Trophoblast cell (in vitro differentiated cells and primary cell): ENCODE measurements at regions not wholly inside any gene's neighbourhood (a gene's known extent, or its start where the extent isn't known, plus 50 kb on each side); places are given as distances from the start of the nearest gene placed in this dataset.

ENCODE experiments used
- DNase-seq, 2 donors: peaks; one replicate each; pipeline ENCODE4 v3.0.0-alpha.2; 2016
- H2AFZ ChIP-seq: 2 replicates; pipeline ENCODE4 v1.6.1; 2013; ENCODE audit warnings: low read length, moderate library complexity, mild to moderate bottlenecking; ENCODE audit not compliant: insufficient read depth, poor library complexity
- H2AK5ac ChIP-seq: 2 replicates; pipeline ENCODE4 v1.6.1; 2013; ENCODE audit warnings: mild to moderate bottlenecking, low read length
- H2BK120ac ChIP-seq: 2 replicates; pipeline ENCODE4 v1.6.1; 2013; ENCODE audit warnings: low read length, mild to moderate bottlenecking, moderate library complexity; ENCODE audit not compliant: insufficient read depth, poor library complexity
- H2BK12ac ChIP-seq: 2 replicates; pipeline ENCODE4 v1.6.1; 2013; ENCODE audit warnings: mild to moderate bottlenecking, low read length, moderate library complexity
- H2BK5ac ChIP-seq: 2 replicates; pipeline ENCODE4 v1.6.1; 2013; ENCODE audit warnings: low read length, low read depth, moderate library complexity, mild to moderate bottlenecking; ENCODE audit not compliant: poor library complexity
- H3K14ac ChIP-seq: 2 replicates; pipeline ENCODE4 v1.6.1; 2013; ENCODE audit warnings: mild to moderate bottlenecking, low read length
- H3K18ac ChIP-seq: 2 replicates; pipeline ENCODE4 v1.6.1; 2013; ENCODE audit warnings: mild to moderate bottlenecking, low read length
- H3K23ac ChIP-seq: 2 replicates; pipeline ENCODE4 v1.6.1; 2013; ENCODE audit warnings: low read length
- H3K27ac ChIP-seq: 2 replicates; pipeline ENCODE4 v1.5.1; 2013; ENCODE audit warnings: low read depth, mild to moderate bottlenecking, inconsistent platforms, low read length, moderate library complexity
- H3K27me3 ChIP-seq: 2 replicates; pipeline ENCODE4 v1.6.1; 2013; ENCODE audit warnings: inconsistent platforms, mild to moderate bottlenecking, low read length, moderate library complexity; ENCODE audit not compliant: insufficient read depth
- H3K36me3 ChIP-seq, 2 experiments: 1 replicate in 1 of 2; 2 replicates in 1 of 2; pipeline ENCODE4 v1.6.1; 2013; ENCODE audit warnings: low read length in 2 of 2, mild to moderate bottlenecking in 2 of 2, moderate library complexity in 1 of 2; ENCODE audit not compliant: insufficient read depth in 2 of 2, control insufficient read depth in 1 of 2
- H3K4ac ChIP-seq: 2 replicates; pipeline ENCODE4 v1.6.1; 2013; ENCODE audit warnings: low read depth, mild to moderate bottlenecking, low read length, moderate library complexity
- H3K4me1 ChIP-seq, 2 experiments: 1 replicate in 1 of 2; 2 replicates in 1 of 2; pipeline ENCODE4 v1.6.1; 2013; ENCODE audit warnings: low read length in 2 of 2, mild to moderate bottlenecking in 2 of 2, moderate library complexity in 1 of 2; ENCODE audit not compliant: insufficient read depth in 2 of 2, control insufficient read depth in 1 of 2
- H3K4me2 ChIP-seq: 2 replicates; pipeline ENCODE4 v1.6.1; 2013; ENCODE audit warnings: inconsistent platforms, mild to moderate bottlenecking, low read length, moderate library complexity
- H3K4me3 ChIP-seq: 2 replicates; pipeline ENCODE4 v1.5.1; 2013; ENCODE audit warnings: mild to moderate bottlenecking, low read depth, low read length, inconsistent platforms
- H3K79me1 ChIP-seq: one replicate; pipeline ENCODE4 v1.6.1; 2013; ENCODE audit warnings: low read length
- H3K79me2 ChIP-seq: 2 replicates; pipeline ENCODE4 v1.6.1; 2013; ENCODE audit warnings: low read length, mild to moderate bottlenecking; ENCODE audit not compliant: control insufficient read depth, insufficient read depth, poor library complexity
- H3K9ac ChIP-seq: 2 replicates; pipeline ENCODE4 v1.6.1; 2013; ENCODE audit warnings: mild to moderate bottlenecking, low read length
- H3K9me3 ChIP-seq: 2 replicates; pipeline ENCODE4 v1.6.1; 2013; ENCODE audit warnings: low read depth, mild to moderate bottlenecking, control low read depth, inconsistent platforms, low read length; ENCODE audit not compliant: insufficient read depth
- H4K12ac ChIP-seq: 2 replicates; pipeline ENCODE4 v1.6.1; 2013; ENCODE audit warnings: low read depth, mild to moderate bottlenecking, low read length, moderate library complexity
- H4K8ac ChIP-seq: 2 replicates; pipeline ENCODE4 v1.6.1; 2013; ENCODE audit warnings: low read depth, mild to moderate bottlenecking, low read length, moderate library complexity
- H4K91ac ChIP-seq: one replicate; pipeline ENCODE4 v1.6.1; 2013; ENCODE audit warnings: low read depth, mild to moderate bottlenecking, low read length, moderate library complexity
- WGBS: extraction: QIAGEN DNeasy Blood & Tissue Kit; methylation state at CpG from one replicate; pipeline ENCODE4 v1.1.7; 2013; ENCODE audit warnings: missing lambda C conversion rate; ENCODE audit not compliant: insufficient read length, insufficient coverage; ENCODE audit errors: extremely low coverage; 5-methylcytosine and 5-hydroxymethylcytosine counted together

- no peaks in the 10 kb centered on the region for H3K27me3 ChIP-seq
- H3K4me2 ChIP-seq, result no peak overlapping the region
- no peak overlapping the region for H4K8ac ChIP-seq
- H2AFZ ChIP-seq, result no peak overlapping the region
- H4K91ac ChIP-seq, result no peak overlapping the region
- H3K4me3 ChIP-seq, result no peak overlapping the region
- WGBS, result no CpG with 5 or more reads among the region's 1 CpG
- H2BK120ac ChIP-seq, result no peak overlapping the region
- no peak overlapping the region for H2BK5ac ChIP-seq
- H3K4ac ChIP-seq, result no peak overlapping the region
- H3K18ac ChIP-seq, result no peak overlapping the region
- H3K9me3 ChIP-seq, result no peaks in the 10 kb centered on the region
- DNase-seq, result no peak
- no peak overlapping the region for H2BK12ac ChIP-seq
- no peak overlapping the region for H2AK5ac ChIP-seq
- no peak overlapping the region for H3K23ac ChIP-seq
- no peaks in the 10 kb centered on the region for H3K79me1 ChIP-seq
- no peak overlapping the region for H3K14ac ChIP-seq
- H3K79me2 ChIP-seq, result no peaks in the 10 kb centered on the region
- H3K4me1 ChIP-seq, result no peaks in the 10 kb centered on the region
- no peak overlapping the region for H4K12ac ChIP-seq
- H3K9ac ChIP-seq, result no peak overlapping the region
- no peak overlapping the region for H3K27ac ChIP-seq
- no peaks in the 10 kb centered on the region for H3K36me3 ChIP-seq
These were observed 71.3 kb upstream of the ZNF804B start for GRCh38 chr7:88688222-88688621.

GRCh38 chr7:88686468-88687229 lies 72.9 kb upstream of the ZNF804B start:
- Histone ChIP-seq H3K27me3 (no peaks in the 10 kb centered on the region), H3K9ac (no peak overlapping the region), H2BK5ac (no peak overlapping the region), H3K4me1 (no peaks in the 10 kb centered on the region), H3K9me3 (no peaks in the 10 kb centered on the region), H3K27ac (no peak overlapping the region), H3K23ac (no peak overlapping the region), H2BK12ac (no peak overlapping the region), H2AFZ (no peak overlapping the region), H3K4ac (no peak overlapping the region), H3K79me1 (no peaks in the 10 kb centered on the region), H3K14ac (no peak overlapping the region), H3K4me2 (no peak overlapping the region), H4K8ac (no peak overlapping the region), H3K4me3 (no peak overlapping the region), H4K91ac (no peak overlapping the region), H2AK5ac (no peak overlapping the region), H3K18ac (no peak overlapping the region), H2BK120ac (no peak overlapping the region), H3K79me2 (no peaks in the 10 kb centered on the region), H3K36me3 (no peaks in the 10 kb centered on the region), H4K12ac (no peak overlapping the region)
- no peak for DNase-seq
- no CpG with 5 or more reads among the region's 30 CpGs for WGBS

GRCh38 chr7:88681682-88682081 lies 77.8 kb upstream of the ZNF804B start:
- Histone ChIP-seq H3K4me3 (no peak overlapping the region), H3K9me3 (no peaks in the 10 kb centered on the region), H4K8ac (no peak overlapping the region), H2BK5ac (no peak overlapping the region), H3K9ac (no peak overlapping the region), H3K36me3 (no peaks in the 10 kb centered on the region), H3K4ac (no peak overlapping the region), H3K4me1 (no peaks in the 10 kb centered on the region), H3K23ac (no peak overlapping the region), H4K91ac (no peak overlapping the region), H3K14ac (no peak overlapping the region), H3K18ac (no peak overlapping the region), H4K12ac (no peak overlapping the region), H2AK5ac (no peak overlapping the region), H3K27ac (no peak overlapping the region), H2AFZ (no peak overlapping the region), H3K79me2 (no peaks in the 10 kb centered on the region), H3K4me2 (no peak overlapping the region), H3K79me1 (no peaks in the 10 kb centered on the region), H3K27me3 (no peaks in the 10 kb centered on the region), H2BK120ac (no peak overlapping the region), H2BK12ac (no peak overlapping the region)
- no peak for DNase-seq
- WGBS, result no CpG with 5 or more reads among the region's 2 CpGs

- Histone ChIP-seq H3K9ac (no peak overlapping the region), H3K27ac (no peak overlapping the region), H2BK5ac (no peak overlapping the region), H3K18ac (no peak overlapping the region), H3K14ac (no peak overlapping the region), H2BK120ac (no peak overlapping the region), H3K4ac (no peak overlapping the region), H3K4me1 (no peaks in the 10 kb centered on the region), H4K91ac (no peak overlapping the region), H2AFZ (no peak overlapping the region), H3K36me3 (no peaks in the 10 kb centered on the region), H3K23ac (no peak overlapping the region), H3K79me1 (no peaks in the 10 kb centered on the region), H3K27me3 (no peaks in the 10 kb centered on the region), H3K79me2 (no peaks in the 10 kb centered on the region), H3K4me3 (no peak overlapping the region), H2BK12ac (no peak overlapping the region), H3K9me3 (no peaks in the 10 kb centered on the region), H3K4me2 (no peak overlapping the region), H2AK5ac (no peak overlapping the region), H4K8ac (no peak overlapping the region), H4K12ac (no peak overlapping the region)
- DNase-seq, result no peak
These were observed 89.0 kb upstream of the ZNF804B start for GRCh38 chr7:88670536-88670935.
